Lower leg skin (tissue), 4 donors: ENCODE measurements at regions not wholly inside any gene's neighbourhood (a gene's known extent, or its start where the extent isn't known, plus 50 kb on each side); places are given as distances from the start of the nearest gene placed in this dataset.

Experiments
- DNase-seq, 2 donors: peaks; one replicate each; pipeline ENCODE4 v3.0.0-alpha.2; 2019; ENCODE audit warnings: low spot score in 2 of 2
- H3K4me3 ChIP-seq: fragments of 200-600 bp; sonication (generic); 2 replicates; pipeline ENCODE4 v1.5.1; 2017; ENCODE audit warnings: mild to moderate bottlenecking, low read depth; ENCODE audit not compliant: poor library complexity, severe bottlenecking
- CTCF ChIP-seq, 3 donors: fragments of 450-650 bp; IDR thresholded peaks; one replicate each; pipeline ENCODE4 v1.5.1; 2016; ENCODE audit warnings: antibody characterized with exemption in 3 of 3, mild to moderate bottlenecking in 3 of 3, moderate library complexity in 2 of 3
- POLR2A ChIP-seq, 2 donors: fragments of 450-650 bp; IDR thresholded peaks; one replicate each; pipeline ENCODE4 v1.6.1; 2016 to 2017; ENCODE audit warnings: antibody characterized with exemption in 2 of 2, mild to moderate bottlenecking in 1 of 2, moderate library complexity in 1 of 2
- WGBS, 2 donors: methylation state at CpG; one replicate each; pipeline ENCODE4 v1.1.5; 2018; 5-methylcytosine and 5-hydroxymethylcytosine counted together
- intact Hi-C: fragments of 100-400 bp; cut with DNase I; formaldehyde crosslinking; loops from one replicate; pipeline ENCODE4 v1.15.0; 2023; ENCODE audit warnings: low total_unique reads

- H3K4me3 ChIP-seq = no peak overlapping the region
- 53 to 64% methylated on average over 6 of the region's 6 CpGs for WGBS, 2 donors
- intact Hi-C loops = no loop called here
- TF ChIP-seq POLR2A (IDR thresholded peaks at IDR 0.05) (no peak), CTCF (IDR thresholded peaks at IDR 0.05) (no peak)
- peak in 1 of 2 donors; percentile 57 for DNase-seq
These were observed 393.6 kb upstream of the CELF2 start for GRCh38 chr10:10623958-10624566.

GRCh38 chr10:10624567-10624962 is 393.1 kb upstream of the CELF2 start:
- TF ChIP-seq POLR2A (IDR thresholded peaks at IDR 0.05) = no peak
- TF ChIP-seq CTCF (IDR thresholded peaks at IDR 0.05) = no peak
- DNase-seq = no peak
- intact Hi-C loops = no loop called here
- 76 to 80% methylated on average over 8 of the region's 8 CpGs for WGBS, 2 donors
- H3K4me3 ChIP-seq = no peak overlapping the region

GRCh38 chr10:10625491-10625890 is 392.2 kb upstream of the CELF2 start:
- no peak overlapping the region for H3K4me3 ChIP-seq
- TF ChIP-seq POLR2A (IDR thresholded peaks at IDR 0.05) (no peak), CTCF (IDR thresholded peaks at IDR 0.05) (no peak)
- DNase-seq = no peak
- 81 to 87% methylated on average over 6 of the region's 6 CpGs for WGBS, 2 donors
- intact Hi-C loops = no loop called here

- 81 to 86% methylated on average over 9 of the region's 9 CpGs for WGBS, 2 donors
- TF ChIP-seq CTCF (IDR thresholded peaks at IDR 0.05) (no peak), POLR2A (IDR thresholded peaks at IDR 0.05) (no peak)
- DNase-seq = no peak
- intact Hi-C loops = no loop called here
- no peak overlapping the region for H3K4me3 ChIP-seq
These were observed 390.9 kb upstream of the CELF2 start for GRCh38 chr10:10626734-10627133.

- 96 to 100% methylated on average over 1 of the region's 1 CpG for WGBS, 2 donors
- intact Hi-C loops = no loop called here
- H3K4me3 ChIP-seq = no peak overlapping the region
- no peak for TF ChIP-seq CTCF (IDR thresholded peaks at IDR 0.05)
- TF ChIP-seq POLR2A (IDR thresholded peaks at IDR 0.05) = no peak
- DNase-seq = no peak
These were observed 390.3 kb upstream of the CELF2 start for GRCh38 chr10:10627414-10627813.

GRCh38 chr10:10629512-10629911 is 388.2 kb upstream of the CELF2 start:
- TF ChIP-seq POLR2A (IDR thresholded peaks at IDR 0.05) (no peak), CTCF (IDR thresholded peaks at IDR 0.05) (no peak)
- no peak for DNase-seq
- H3K4me3 ChIP-seq = no peak overlapping the region
- intact Hi-C loops = no loop called here
- 76 to 80% methylated on average over 3 of the region's 3 CpGs for WGBS, 2 donors
